KMS-11 (cell line): ENCODE measurements at regions not wholly inside any gene's neighbourhood (a gene's known extent, or its start where the extent isn't known, plus 50 kb on each side); places are given as distances from the start of the nearest gene placed in this dataset.

ENCODE experiments used
- H2AFZ ChIP-seq: fragments of 200-600 bp; sonication (generic); 2 replicates; pipeline ENCODE4 v1.6.1; 2016; ENCODE audit warnings: antibody characterized with exemption, mixed run types, low read depth
- H3K27ac ChIP-seq: fragments of 200-600 bp; sonication (generic); 2 replicates; pipeline ENCODE4 v1.6.1; 2016; ENCODE audit warnings: mild to moderate bottlenecking, mixed run types
- H3K27me3 ChIP-seq: fragments of 200-600 bp; sonication (generic); 2 replicates; pipeline ENCODE4 v1.6.1; 2017; ENCODE audit warnings: mild to moderate bottlenecking, low read depth, mixed run types, moderate library complexity; ENCODE audit not compliant: insufficient read depth
- H3K36me3 ChIP-seq: fragments of 200-600 bp; sonication (generic); 2 replicates; pipeline ENCODE4 v1.6.1; 2017; ENCODE audit warnings: mild to moderate bottlenecking, mixed run types; ENCODE audit not compliant: insufficient read depth
- H3K4me1 ChIP-seq: fragments of 200-600 bp; sonication (generic); 2 replicates; pipeline ENCODE4 v1.6.1; 2016; ENCODE audit warnings: mild to moderate bottlenecking, low read depth, mixed run types; ENCODE audit not compliant: poor library complexity, severe bottlenecking
- H3K4me2 ChIP-seq: fragments of 200-600 bp; sonication (generic); 2 replicates; pipeline ENCODE4 v1.7.0; 2016; ENCODE audit warnings: mild to moderate bottlenecking, mixed run types
- H3K4me3 ChIP-seq: fragments of 200-600 bp; sonication (generic); IDR thresholded peaks from 2 replicates; pipeline ENCODE4 v1.6.1; 2017; ENCODE audit warnings: low read depth, low read length, mixed read lengths; ENCODE audit not compliant: insufficient read depth
- H3K79me2 ChIP-seq: fragments of 200-600 bp; sonication (generic); 2 replicates; pipeline ENCODE4 v1.6.1; 2016; ENCODE audit warnings: low read depth, mixed run types; ENCODE audit not compliant: insufficient read depth
- H3K9ac ChIP-seq: fragments of 200-600 bp; sonication (generic); 2 replicates; pipeline ENCODE4 v1.6.1; 2016; ENCODE audit warnings: mild to moderate bottlenecking, mixed run types
- H4K20me1 ChIP-seq: fragments of 200-600 bp; sonication (generic); 2 replicates; pipeline ENCODE4 v1.6.1; 2016; ENCODE audit warnings: mild to moderate bottlenecking, mixed run types; ENCODE audit not compliant: insufficient read depth
- CTCF ChIP-seq: fragments of 200-600 bp; sonication (generic); conservative IDR thresholded peaks from 2 replicates; pipeline ENCODE4 v1.6.1; 2017; ENCODE audit warnings: low read depth, mild to moderate bottlenecking, antibody characterized with exemption, low read length, moderate library complexity, mixed read lengths

- no peaks in the 10 kb centered on the region for H4K20me1 ChIP-seq
- no peaks in the 10 kb centered on the region for H3K79me2 ChIP-seq
- no peak overlapping the region for H3K4me3 ChIP-seq
- TF ChIP-seq CTCF = no peak
- H3K4me1 ChIP-seq = no peaks in the 10 kb centered on the region
- H3K36me3 ChIP-seq = no peaks in the 10 kb centered on the region
- no peaks in the 10 kb centered on the region for H3K27me3 ChIP-seq
- H3K27ac ChIP-seq = no peak overlapping the region
- H3K9ac ChIP-seq = no peak overlapping the region
- H2AFZ ChIP-seq = no peak overlapping the region
- H3K4me2 ChIP-seq = no peak overlapping the region
Observed at GRCh38 chr18:54762386-54762785, 65.9 kb upstream of the RAB27B start.

DNA sequence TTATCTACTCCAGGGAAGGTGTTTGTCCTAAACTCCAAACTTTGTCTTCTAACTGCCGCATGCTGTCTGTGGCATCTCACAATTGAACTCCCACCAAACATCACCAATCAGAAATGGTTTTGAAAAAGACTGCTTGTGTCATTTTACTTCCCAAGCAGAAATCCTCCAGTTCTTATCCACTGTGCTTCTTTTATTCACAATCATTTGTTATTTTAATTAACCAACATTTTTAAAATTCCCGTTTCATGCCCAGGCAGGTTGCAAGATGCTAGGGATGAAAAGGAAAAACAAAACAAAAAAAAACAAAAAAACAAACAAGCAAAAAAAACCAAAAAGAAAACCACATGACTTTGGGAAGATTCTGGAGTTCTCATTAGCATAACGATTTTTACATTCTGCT, 63.5 kb upstream of the RAB27B start:
- Histone ChIP-seq H3K4me3 (no peak overlapping the region), H3K9ac (no peak overlapping the region), H2AFZ (no peak overlapping the region), H3K4me2 (no peak overlapping the region), H3K79me2 (no peaks in the 10 kb centered on the region), H3K4me1 (no peaks in the 10 kb centered on the region), H3K36me3 (no peaks in the 10 kb centered on the region), H4K20me1 (no peaks in the 10 kb centered on the region), H3K27me3 (no peaks in the 10 kb centered on the region), H3K27ac (no peak overlapping the region)
- TF ChIP-seq CTCF = no peak

- Histone ChIP-seq H3K27me3 (no peaks in the 10 kb centered on the region), H3K4me2 (no peak overlapping the region), H3K4me3 (no peak overlapping the region), H3K36me3 (no peaks in the 10 kb centered on the region), H2AFZ (no peak overlapping the region), H3K79me2 (no peaks in the 10 kb centered on the region), H3K9ac (no peak overlapping the region), H3K27ac (no peak overlapping the region), H4K20me1 (no peaks in the 10 kb centered on the region), H3K4me1 (no peaks in the 10 kb centered on the region)
- no peak for TF ChIP-seq CTCF
Observed at GRCh38 chr18:54765636-54766375, 62.5 kb upstream of the RAB27B start.

DNA sequence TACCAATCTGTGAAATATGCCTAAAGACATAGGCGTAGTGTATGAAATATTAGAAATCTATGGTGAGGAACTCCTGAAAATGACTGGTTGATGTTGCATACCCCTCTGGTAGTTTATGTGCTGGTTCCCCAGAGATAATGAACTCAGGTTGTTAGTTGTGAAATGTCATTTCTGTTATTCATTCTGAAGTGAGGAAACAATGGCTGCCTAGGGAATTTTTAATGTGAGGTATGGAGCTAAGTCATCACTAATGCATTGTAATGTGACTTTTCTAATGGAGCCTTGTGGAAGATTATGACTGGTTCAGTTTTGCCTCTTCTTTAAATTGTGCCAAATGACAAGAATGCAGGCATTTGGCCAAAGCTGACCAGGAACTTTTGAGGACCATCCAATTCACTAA, 61.6 kb upstream of the RAB27B start:
- no peak overlapping the region for H3K9ac ChIP-seq
- no peak overlapping the region for H3K4me2 ChIP-seq
- no peaks in the 10 kb centered on the region for H3K27me3 ChIP-seq
- TF ChIP-seq CTCF = no peak
- H3K27ac ChIP-seq = no peak overlapping the region
- no peaks in the 10 kb centered on the region for H3K79me2 ChIP-seq
- no peaks in the 10 kb centered on the region for H3K4me1 ChIP-seq
- H4K20me1 ChIP-seq = no peaks in the 10 kb centered on the region
- H2AFZ ChIP-seq = no peak overlapping the region
- H3K4me3 ChIP-seq = no peak overlapping the region
- H3K36me3 ChIP-seq = no peaks in the 10 kb centered on the region
